ENCODE measurements at regions not wholly inside any gene's neighbourhood (a gene's known extent, or its start where the extent isn't known, plus 50 kb on each side); places are given as distances from the start of the nearest gene placed in this dataset.

- TF ChIP-seq RAD21 (IDR thresholded peaks at IDR 0.05) (no peak), EGR1 (IDR thresholded peaks at IDR 0.05; ENCODE audit: low read depth in 2 of 2) (no peak), CTCF (IDR thresholded peaks at IDR 0.05; ENCODE audit: low read depth, low read length, missing input control) (no peak), TAF1 (conservative IDR thresholded peaks at IDR 0.05) (no peak), REST (IDR thresholded peaks at IDR 0.05) (no peak), JUND (IDR thresholded peaks at IDR 0.05) (no peak), YY1 (IDR thresholded peaks at IDR 0.05) (no peak), FOXA1 (IDR thresholded peaks at IDR 0.05) (no peak), SP1 (IDR thresholded peaks at IDR 0.05) (no peak), GABPA (IDR thresholded peaks at IDR 0.05 in 1 of 2, conservative IDR thresholded peaks at IDR 0.05 in 1 of 2) (no peak), HNF4A (conservative IDR thresholded peaks at IDR 0.05) (no peak)
- TF ChIP-seq, protein P1, sequence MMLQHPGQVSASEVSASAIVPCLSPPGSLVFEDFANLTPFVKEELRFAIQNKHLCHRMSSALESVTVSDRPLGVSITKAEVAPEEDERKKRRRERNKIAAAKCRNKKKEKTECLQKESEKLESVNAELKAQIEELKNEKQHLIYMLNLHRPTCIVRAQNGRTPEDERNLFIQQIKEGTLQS (IDR thresholded peaks at IDR 0.05): no peak
- TF ChIP-seq, protein P2, sequence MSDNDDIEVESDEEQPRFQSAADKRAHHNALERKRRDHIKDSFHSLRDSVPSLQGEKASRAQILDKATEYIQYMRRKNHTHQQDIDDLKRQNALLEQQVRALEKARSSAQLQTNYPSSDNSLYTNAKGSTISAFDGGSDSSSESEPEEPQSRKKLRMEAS (IDR thresholded peaks at IDR 0.05): no peak
- TF ChIP-seq, protein P3, sequence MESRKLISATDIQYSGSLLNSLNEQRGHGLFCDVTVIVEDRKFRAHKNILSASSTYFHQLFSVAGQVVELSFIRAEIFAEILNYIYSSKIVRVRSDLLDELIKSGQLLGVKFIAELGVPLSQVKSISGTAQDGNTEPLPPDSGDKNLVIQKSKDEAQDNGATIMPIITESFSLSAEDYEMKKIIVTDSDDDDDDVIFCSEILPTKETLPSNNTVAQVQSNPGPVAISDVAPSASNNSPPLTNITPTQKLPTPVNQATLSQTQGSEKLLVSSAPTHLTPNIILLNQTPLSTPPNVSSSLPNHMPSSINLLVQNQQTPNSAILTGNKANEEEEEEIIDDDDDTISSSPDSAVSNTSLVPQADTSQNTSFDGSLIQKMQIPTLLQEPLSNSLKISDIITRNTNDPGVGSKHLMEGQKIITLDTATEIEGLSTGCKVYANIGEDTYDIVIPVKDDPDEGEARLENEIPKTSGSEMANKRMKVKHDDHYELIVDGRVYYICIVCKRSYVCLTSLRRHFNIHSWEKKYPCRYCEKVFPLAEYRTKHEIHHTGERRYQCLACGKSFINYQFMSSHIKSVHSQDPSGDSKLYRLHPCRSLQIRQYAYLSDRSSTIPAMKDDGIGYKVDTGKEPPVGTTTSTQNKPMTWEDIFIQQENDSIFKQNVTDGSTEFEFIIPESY (IDR thresholded peaks at IDR 0.05): no peak
Observed at GRCh38 chr7:119172043-119172442, 947.5 kb downstream of the ANKRD7 start.

All from liver (tissue), 3 donors.